KMS-11 (cell line): ENCODE measurements at regions not wholly inside any gene's neighbourhood (a gene's known extent, or its start where the extent isn't known, plus 50 kb on each side); places are given as distances from the start of the nearest gene placed in this dataset.

ENCODE experiments used
- H2AFZ ChIP-seq: fragments of 200-600 bp; sonication (generic); 2 replicates; pipeline ENCODE4 v1.6.1; 2016; ENCODE audit warnings: antibody characterized with exemption, mixed run types, low read depth
- H3K27ac ChIP-seq: fragments of 200-600 bp; sonication (generic); 2 replicates; pipeline ENCODE4 v1.6.1; 2016; ENCODE audit warnings: mild to moderate bottlenecking, mixed run types
- H3K27me3 ChIP-seq: fragments of 200-600 bp; sonication (generic); 2 replicates; pipeline ENCODE4 v1.6.1; 2017; ENCODE audit warnings: mild to moderate bottlenecking, low read depth, mixed run types, moderate library complexity; ENCODE audit not compliant: insufficient read depth
- H3K36me3 ChIP-seq: fragments of 200-600 bp; sonication (generic); 2 replicates; pipeline ENCODE4 v1.6.1; 2017; ENCODE audit warnings: mild to moderate bottlenecking, mixed run types; ENCODE audit not compliant: insufficient read depth
- H3K4me1 ChIP-seq: fragments of 200-600 bp; sonication (generic); 2 replicates; pipeline ENCODE4 v1.6.1; 2016; ENCODE audit warnings: mild to moderate bottlenecking, low read depth, mixed run types; ENCODE audit not compliant: poor library complexity, severe bottlenecking
- H3K4me2 ChIP-seq: fragments of 200-600 bp; sonication (generic); 2 replicates; pipeline ENCODE4 v1.7.0; 2016; ENCODE audit warnings: mild to moderate bottlenecking, mixed run types
- H3K4me3 ChIP-seq: fragments of 200-600 bp; sonication (generic); IDR thresholded peaks from 2 replicates; pipeline ENCODE4 v1.6.1; 2017; ENCODE audit warnings: low read depth, low read length, mixed read lengths; ENCODE audit not compliant: insufficient read depth
- H3K79me2 ChIP-seq: fragments of 200-600 bp; sonication (generic); 2 replicates; pipeline ENCODE4 v1.6.1; 2016; ENCODE audit warnings: low read depth, mixed run types; ENCODE audit not compliant: insufficient read depth
- H3K9ac ChIP-seq: fragments of 200-600 bp; sonication (generic); 2 replicates; pipeline ENCODE4 v1.6.1; 2016; ENCODE audit warnings: mild to moderate bottlenecking, mixed run types
- H4K20me1 ChIP-seq: fragments of 200-600 bp; sonication (generic); 2 replicates; pipeline ENCODE4 v1.6.1; 2016; ENCODE audit warnings: mild to moderate bottlenecking, mixed run types; ENCODE audit not compliant: insufficient read depth
- CTCF ChIP-seq: fragments of 200-600 bp; sonication (generic); conservative IDR thresholded peaks from 2 replicates; pipeline ENCODE4 v1.6.1; 2017; ENCODE audit warnings: low read depth, mild to moderate bottlenecking, antibody characterized with exemption, low read length, moderate library complexity, mixed read lengths

- Histone ChIP-seq H3K4me2 (no peak overlapping the region), H3K36me3 (no peaks in the 10 kb centered on the region), H2AFZ (no peak overlapping the region), H3K79me2 (no peaks in the 10 kb centered on the region), H4K20me1 (no peaks in the 10 kb centered on the region), H3K4me1 (no peaks in the 10 kb centered on the region), H3K27me3 (no peaks in the 10 kb centered on the region), H3K4me3 (no peak overlapping the region), H3K9ac (no peak overlapping the region), H3K27ac (no peak overlapping the region)
- no peak for TF ChIP-seq CTCF
These were observed 189.8 kb downstream of the SNX19 start for GRCh38 chr11:130726234-130727037.

GRCh38 chr11:130727157-130728119 lies 188.8 kb downstream of the SNX19 start:
- no peaks in the 10 kb centered on the region for H4K20me1 ChIP-seq
- H3K9ac ChIP-seq: no peak overlapping the region
- H3K79me2 ChIP-seq: no peaks in the 10 kb centered on the region
- TF ChIP-seq CTCF: no peak
- no peak overlapping the region for H3K4me2 ChIP-seq
- H3K4me1 ChIP-seq: no peaks in the 10 kb centered on the region
- H2AFZ ChIP-seq: no peak overlapping the region
- H3K27ac ChIP-seq: no peak overlapping the region
- H3K4me3 ChIP-seq: no peak overlapping the region
- no peaks in the 10 kb centered on the region for H3K27me3 ChIP-seq
- H3K36me3 ChIP-seq: no peaks in the 10 kb centered on the region

- Histone ChIP-seq H3K79me2 (no peaks in the 10 kb centered on the region), H3K4me3 (no peak overlapping the region), H3K4me1 (no peaks in the 10 kb centered on the region), H2AFZ (no peak overlapping the region), H3K9ac (no peak overlapping the region), H3K27me3 (no peaks in the 10 kb centered on the region), H4K20me1 (no peaks in the 10 kb centered on the region), H3K4me2 (no peak overlapping the region), H3K36me3 (no peaks in the 10 kb centered on the region), H3K27ac (no peak overlapping the region)
- TF ChIP-seq CTCF: no peak
These were observed 187.8 kb downstream of the SNX19 start for GRCh38 chr11:130728185-130729180.

GRCh38 chr11:130729193-130729592 lies 187.1 kb downstream of the SNX19 start:
- H2AFZ ChIP-seq: no peak overlapping the region
- no peaks in the 10 kb centered on the region for H3K36me3 ChIP-seq
- H3K4me2 ChIP-seq: no peak overlapping the region
- H3K4me3 ChIP-seq: no peak overlapping the region
- H3K4me1 ChIP-seq: no peaks in the 10 kb centered on the region
- H3K27me3 ChIP-seq: no peaks in the 10 kb centered on the region
- no peak overlapping the region for H3K9ac ChIP-seq
- H4K20me1 ChIP-seq: no peaks in the 10 kb centered on the region
- no peak for TF ChIP-seq CTCF
- H3K27ac ChIP-seq: no peak overlapping the region
- H3K79me2 ChIP-seq: no peaks in the 10 kb centered on the region
